Fibroblast of villous mesenchyme (primary cell): ENCODE measurements at regions not wholly inside any gene's neighbourhood (a gene's known extent, or its start where the extent isn't known, plus 50 kb on each side); places are given as distances from the start of the nearest gene placed in this dataset.
"Not testable (repeated sequence)": the region's sequence is repeated elsewhere in the genome, so short reads cannot be mapped to it uniquely, and the experiment has no call there.

Experiments
- DNase-seq: peaks from one replicate; pipeline ENCODE4 v3.0.0-alpha.2; 2010; ENCODE audit warnings: low read depth
- H3K4me3 ChIP-seq: 2 replicates; pipeline ENCODE4 v1.5.1; 2011; ENCODE audit warnings: low read depth, mild to moderate bottlenecking, low read length
- CTCF ChIP-seq: IDR thresholded peaks from 2 replicates; pipeline ENCODE4 v1.5.1; 2012; ENCODE audit warnings: low read depth, mild to moderate bottlenecking, low read length; ENCODE audit not compliant: insufficient read depth

- peak; percentile 37 for DNase-seq
- H3K4me3 ChIP-seq: no peak overlapping the region
- no peak for TF ChIP-seq CTCF
These were observed 85.0 kb upstream of the KIF5B start for GRCh38 chr10:32141018-32141807.

GRCh38 chr10:32140403-32140802, 84.2 kb upstream of the KIF5B start:
- TF ChIP-seq CTCF: no peak
- DNase-seq: no peak
- no peak overlapping the region for H3K4me3 ChIP-seq

GRCh38 chr10:32139223-32140073, 83.2 kb upstream of the KIF5B start:
- no peak overlapping the region for H3K4me3 ChIP-seq
- peak; percentile 93 for DNase-seq
- peak; percentile 24 for TF ChIP-seq CTCF

- H3K4me3 ChIP-seq: not testable (repeated sequence)
- DNase-seq: peak; percentile 61
These were observed 80.7 kb upstream of the KIF5B start for GRCh38 chr10:32136927-32137326.

- peak; percentile 55 for DNase-seq
- not testable (repeated sequence) for H3K4me3 ChIP-seq
These were observed 79.6 kb upstream of the KIF5B start for GRCh38 chr10:32135796-32136195.

- no peak for TF ChIP-seq CTCF
- no peak for DNase-seq
These were observed 76.2 kb upstream of the KIF5B start for GRCh38 chr10:32132357-32132946.

GRCh38 chr10:32131388-32131787, 75.2 kb upstream of the KIF5B start:
- no peak overlapping the region for H3K4me3 ChIP-seq
- no peak for TF ChIP-seq CTCF
- DNase-seq: no peak

More at GRCh38 chr10:32132357-32132946, 76.2 kb upstream of the KIF5B start:
- H3K4me3 ChIP-seq: no peak overlapping the region
